NOMO-1 (cell line): ENCODE measurements at regions not wholly inside any gene's neighbourhood (a gene's known extent, or its start where the extent isn't known, plus 50 kb on each side); places are given as distances from the start of the nearest gene placed in this dataset.
A peak's percentile ranks its signal among the peaks of the same experiment; 100 is the strongest.

ENCODE experiments used
- DNase-seq, 2 experiments: peaks; one replicate each; lab custom pipeline; 2025; ENCODE audit not compliant: unreplicated experiment in 2 of 2; lab: John Stamatoyannopoulos, UW

GRCh38 chr20:52746190-52746589, 226.0 kb upstream of the TSHZ2 start:
- no peak for DNase-seq

DNA sequence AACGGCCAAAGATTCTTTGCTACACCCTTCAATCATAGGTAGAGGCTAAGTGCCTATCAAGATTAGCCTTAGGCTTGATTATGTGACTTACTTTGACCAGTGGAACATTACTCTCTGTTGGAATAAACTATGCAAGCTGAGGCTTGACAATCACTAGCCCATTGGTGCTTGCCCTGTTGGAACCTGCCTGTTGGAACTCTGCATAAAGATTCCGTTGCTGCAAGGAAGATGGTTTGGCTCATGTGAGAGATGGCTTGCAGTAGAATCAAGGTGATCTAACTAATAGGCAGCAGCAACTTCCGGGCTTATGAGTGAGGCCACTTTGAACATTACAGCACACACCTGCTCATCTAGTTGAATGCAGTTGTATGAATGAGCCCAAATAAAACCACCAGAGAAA, 227.7 kb upstream of the TSHZ2 start:
- DNase-seq: no peak

GRCh38 chr20:52738081-52738480, 234.1 kb upstream of the TSHZ2 start:
- DNase-seq: no peak

DNA sequence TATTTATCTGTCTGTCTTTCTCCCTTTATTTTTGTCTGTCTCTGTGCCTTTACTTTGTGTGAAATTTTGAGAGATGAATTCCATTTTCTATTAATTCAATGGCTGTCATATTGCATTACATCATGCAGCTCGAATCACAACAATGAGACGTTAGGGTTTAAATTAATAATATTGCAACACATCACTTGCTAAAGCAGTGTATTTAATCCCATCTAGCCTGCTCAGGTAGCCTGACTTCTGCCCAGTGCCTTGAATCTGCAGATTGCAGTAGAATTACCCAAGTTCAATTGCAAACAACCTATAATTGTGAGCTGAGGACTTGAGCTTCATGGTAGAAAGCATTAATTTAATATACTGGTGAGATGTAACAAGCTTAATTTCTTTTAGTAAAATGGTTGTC, 235.7 kb upstream of the TSHZ2 start:
- no peak for DNase-seq

DNA sequence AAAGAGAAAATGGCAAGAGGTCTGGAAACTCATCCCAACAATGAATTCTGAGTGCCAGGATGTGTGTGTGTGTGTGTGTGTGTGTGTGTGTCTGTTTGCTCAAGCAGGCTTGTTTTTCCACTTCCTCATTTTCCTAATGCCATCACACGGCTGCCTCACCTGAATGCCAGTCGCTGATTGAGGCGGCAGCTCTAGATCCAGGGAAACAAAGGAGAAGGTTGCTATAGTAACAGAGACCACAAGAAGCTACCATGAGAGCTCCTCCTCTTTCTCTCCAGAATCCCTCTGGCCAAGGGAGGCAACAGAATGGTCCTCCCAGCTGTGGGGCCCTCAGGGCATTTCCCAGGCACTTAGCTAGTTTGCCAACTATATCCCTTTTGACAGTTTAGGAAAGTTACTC, 241.1 kb upstream of the TSHZ2 start:
- no peak for DNase-seq

DNA sequence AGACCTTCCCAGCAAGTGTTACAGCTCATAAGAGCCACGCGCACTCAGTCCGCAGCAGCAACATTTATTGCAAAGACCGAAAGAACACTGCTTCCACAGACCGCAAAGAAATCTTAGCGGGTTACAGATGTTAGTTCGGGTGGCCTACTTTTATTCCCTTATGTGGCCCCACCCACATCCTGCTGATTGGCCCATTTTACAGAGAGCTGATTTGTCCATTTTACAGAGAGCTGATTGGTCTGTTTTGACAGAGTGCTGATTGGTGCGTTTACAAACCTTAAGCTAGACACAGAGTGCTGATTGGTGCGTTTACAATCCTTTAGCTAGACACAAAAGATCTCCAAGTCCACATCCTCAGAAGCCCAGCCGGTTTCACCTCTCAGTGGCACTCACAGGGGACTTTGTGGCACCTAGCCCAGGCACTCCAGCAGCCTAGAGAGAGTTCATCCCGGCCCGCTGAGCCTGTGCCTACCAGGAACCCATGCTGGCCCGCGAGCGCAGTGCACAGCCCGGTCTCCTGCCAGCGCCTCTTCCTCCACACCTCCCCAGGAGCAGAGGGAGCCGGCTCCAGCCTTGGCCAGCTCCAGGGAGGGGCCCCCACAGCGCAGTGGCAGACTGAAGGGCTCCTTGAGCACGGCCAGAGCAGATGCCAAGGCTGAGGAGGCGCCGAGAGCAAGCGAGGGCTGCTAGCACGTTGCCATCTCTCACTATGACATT, 244.3 kb upstream of the TSHZ2 start:
- no peak for DNase-seq

GRCh38 chr20:52724541-52724940, 247.6 kb upstream of the TSHZ2 start:
- DNase-seq: no peak

- no peak for DNase-seq
These were observed 249.1 kb upstream of the TSHZ2 start for GRCh38 chr20:52722926-52723688.

- DNase-seq: no peak
These were observed 264.0 kb upstream of the TSHZ2 start for GRCh38 chr20:52708137-52708536.

- DNase-seq: no peak
These were observed 267.6 kb upstream of the TSHZ2 start for GRCh38 chr20:52704553-52704952.

DNA sequence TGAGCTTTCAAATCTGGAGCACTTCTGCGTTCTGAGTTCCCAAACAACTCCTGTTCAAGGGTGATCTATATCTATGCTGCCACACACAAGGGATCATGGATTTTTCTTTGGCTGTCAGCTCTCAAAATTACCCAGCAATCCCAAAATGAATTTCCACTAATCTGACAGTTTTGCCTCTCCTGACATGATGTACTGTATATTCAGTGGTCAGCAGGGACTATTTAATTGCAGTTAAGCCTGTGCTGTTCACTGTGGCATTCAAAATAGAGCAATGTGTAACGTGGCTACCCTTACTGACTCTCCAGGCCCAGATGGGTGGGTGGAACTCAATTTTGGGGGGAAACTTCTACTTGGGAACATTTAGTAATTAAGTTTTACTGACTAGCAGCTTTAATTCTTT, 283.8 kb upstream of the TSHZ2 start:
- DNase-seq: no peak

DNA sequence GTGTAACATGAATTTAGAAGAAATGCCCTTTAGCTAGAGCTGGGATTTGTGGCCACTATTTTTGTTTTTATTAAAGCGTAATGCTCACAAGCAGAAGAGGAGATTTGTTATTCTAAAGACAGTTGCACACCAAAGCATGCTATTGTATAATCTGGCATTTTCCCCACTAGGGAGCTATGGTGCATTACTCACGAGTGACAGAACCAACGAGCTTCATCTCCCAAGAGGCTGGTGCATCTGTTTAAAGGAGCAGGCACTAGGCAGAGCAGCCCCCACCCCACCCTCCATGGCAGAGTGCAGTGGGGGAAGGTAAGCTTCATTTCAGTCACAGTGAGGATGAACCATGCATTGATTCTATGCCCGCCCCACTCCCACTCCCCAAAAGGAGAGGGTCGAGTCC, 287.3 kb upstream of the TSHZ2 start:
- no peak for DNase-seq

DNA sequence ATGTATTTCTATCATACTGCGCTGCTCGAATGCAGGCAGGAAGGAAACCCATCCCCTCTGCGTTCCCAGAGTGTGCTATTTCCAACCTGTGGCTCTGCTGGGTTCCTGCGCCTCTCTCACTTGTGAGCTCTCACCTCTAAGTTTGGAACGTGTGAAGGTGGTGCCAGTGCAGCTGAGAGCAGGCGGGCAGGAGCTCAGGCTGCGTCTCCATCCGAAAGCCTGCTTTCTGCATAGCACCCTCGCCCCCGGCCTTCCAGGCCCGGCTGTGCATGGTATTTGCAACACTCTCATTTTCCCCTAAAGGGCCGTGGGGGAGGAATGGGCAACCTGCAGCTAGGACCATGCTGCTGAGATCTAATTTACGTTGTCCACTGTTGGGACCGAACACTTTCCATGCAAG, 288.0 kb upstream of the TSHZ2 start:
- DNase-seq: no peak

GRCh38 chr20:52683761-52684160, 288.4 kb upstream of the TSHZ2 start:
- DNase-seq: peak; percentile 53 to 69

DNA sequence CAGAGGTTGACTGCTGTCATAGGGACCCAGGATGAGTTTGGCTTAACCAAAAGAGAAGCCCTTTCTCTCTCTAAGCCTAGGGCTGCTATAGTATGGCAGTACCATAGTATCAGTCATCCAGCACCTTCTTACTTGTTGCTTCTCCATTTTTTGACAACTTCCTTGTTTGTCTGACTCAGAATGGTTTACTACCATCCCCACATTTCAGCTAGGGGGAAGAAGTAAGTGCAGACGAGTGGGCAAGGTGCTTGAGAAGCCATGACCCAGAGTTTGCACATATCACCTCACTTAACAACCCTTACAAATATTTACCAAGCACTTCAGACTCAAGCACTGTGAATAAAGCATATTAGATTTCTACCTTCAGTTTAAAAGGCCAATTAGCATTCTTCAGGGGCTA, 289.9 kb upstream of the TSHZ2 start:
- peak; percentile 70 to 91 for DNase-seq

DNA sequence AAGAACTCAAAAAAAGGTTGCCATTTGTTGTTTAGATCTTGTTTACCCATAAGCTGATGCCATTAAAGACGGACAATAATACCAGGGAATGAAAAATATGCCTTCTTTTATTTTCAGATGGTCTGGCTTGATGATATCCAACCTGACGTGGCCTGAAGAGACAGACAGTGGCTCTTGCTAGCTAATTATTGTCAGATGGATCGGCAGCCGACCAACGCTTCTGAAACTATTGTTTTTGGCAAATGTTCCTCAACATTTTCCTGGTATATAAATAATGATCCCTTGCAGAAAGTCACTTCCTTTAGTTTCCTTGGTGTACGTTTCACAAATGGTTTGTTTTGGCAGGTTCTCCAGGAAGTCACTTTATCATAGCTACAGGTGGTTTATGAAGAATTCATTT, 290.9 kb upstream of the TSHZ2 start:
- DNase-seq: no peak

DNA sequence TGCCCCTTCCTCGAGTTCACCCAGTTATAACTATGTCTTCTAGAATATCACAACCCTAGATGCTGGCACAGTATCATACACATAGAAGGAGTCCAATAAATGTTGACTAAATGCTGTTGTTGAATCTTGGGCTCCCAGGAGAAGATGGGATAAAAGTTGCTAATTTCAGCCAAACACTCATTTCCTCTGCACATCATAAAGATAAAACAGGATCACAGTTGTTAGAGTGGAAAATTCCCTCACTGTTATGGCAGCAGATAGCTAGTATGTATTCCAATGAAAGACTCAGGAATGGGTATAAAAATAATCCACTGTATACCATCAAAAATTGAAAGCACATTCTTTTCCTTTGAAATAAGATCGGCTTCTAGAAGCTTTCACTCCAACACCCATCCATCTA, 294.9 kb upstream of the TSHZ2 start:
- no peak for DNase-seq

DNA sequence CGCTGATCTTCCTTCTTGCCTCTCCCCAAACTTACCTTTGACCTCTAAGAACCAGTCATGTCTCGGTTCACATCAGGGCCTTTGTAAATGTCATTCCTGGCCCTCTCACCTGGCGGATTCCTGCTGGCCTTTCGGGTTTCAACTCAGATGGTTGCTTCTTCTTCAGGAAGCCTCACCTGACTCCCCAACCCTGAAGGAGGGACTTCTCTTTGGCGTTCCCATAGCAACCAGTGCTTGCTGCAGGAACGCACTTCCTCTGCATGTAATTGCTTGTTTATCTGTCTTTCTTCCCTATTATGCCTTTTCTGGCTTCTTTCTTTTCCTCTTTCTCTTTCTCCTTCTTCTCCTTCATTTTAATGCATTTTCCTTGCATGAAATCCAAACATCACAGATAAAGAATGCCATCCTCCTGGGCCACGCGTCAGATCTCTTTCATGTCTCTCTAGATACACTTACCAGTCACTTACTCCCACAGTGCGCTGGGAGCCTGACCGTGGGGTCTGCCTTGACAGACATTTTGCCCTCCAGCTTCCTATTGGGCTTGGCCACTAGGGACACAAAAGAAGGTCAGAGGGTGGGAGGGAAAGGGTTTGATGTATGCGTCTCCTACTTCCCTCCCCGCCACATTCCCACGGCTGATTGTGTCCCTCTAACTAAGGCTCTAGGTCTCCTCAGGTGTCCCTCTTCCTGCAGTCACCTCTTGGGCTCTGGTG, 295.7 kb upstream of the TSHZ2 start:
- DNase-seq: peak; percentile 32 to 61

- peak; percentile 86 to 95 for DNase-seq
These were observed 296.8 kb upstream of the TSHZ2 start for GRCh38 chr20:52675375-52675774.

DNA sequence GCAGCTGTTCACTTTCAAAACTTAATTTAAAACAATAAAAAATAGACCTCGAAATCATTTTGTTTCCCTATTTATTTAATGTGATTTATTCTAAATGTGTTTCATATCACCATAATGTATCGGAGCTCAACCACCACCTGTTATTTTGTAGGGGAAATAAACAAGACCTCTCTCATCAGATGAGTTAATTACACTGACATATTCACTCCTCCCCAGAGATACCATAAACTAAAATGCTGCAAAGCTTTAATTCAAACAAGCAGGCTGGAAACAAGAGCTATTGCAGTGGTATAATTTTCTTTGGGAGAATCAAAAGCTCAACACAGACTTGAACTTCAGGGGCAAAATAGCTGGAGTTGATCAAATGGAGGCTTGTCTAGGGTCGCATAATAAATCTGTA, 303.5 kb upstream of the TSHZ2 start:
- no peak for DNase-seq

DNA sequence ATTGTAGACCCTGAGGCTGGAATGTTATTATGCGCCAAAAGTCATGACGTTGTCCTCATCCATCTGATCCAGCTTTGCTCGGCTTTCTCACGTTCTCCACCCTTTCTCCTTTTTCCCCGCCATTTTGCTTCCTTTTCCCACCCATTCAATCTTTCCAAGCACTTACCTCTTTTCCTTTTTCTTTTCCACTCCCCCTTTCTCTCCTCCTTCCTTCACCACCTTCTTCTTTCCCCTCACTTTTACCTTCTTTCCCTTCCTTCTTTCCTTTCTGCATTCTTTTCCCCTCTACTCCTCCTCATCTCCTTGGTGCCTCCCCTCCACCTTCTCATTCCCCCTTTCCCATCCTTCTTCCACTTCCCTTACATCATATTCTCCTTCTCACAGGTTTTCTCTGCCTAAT, 304.8 kb upstream of the TSHZ2 start:
- DNase-seq: no peak

GRCh38 chr20:52665441-52665840, 306.7 kb upstream of the TSHZ2 start:
- DNase-seq: no peak
